ENCODE measurements at regions not wholly inside any gene's neighbourhood (a gene's known extent, or its start where the extent isn't known, plus 50 kb on each side); places are given as distances from the start of the nearest gene placed in this dataset.

- DNase-seq (ENCODE audit: low read depth in 3 of 3, low spot score in 1 of 3): no peak
These were observed 447.3 kb upstream of the GJE1 start for GRCh38 chr6:141685416-141685815.

- no peak for DNase-seq (ENCODE audit: low read depth in 3 of 3, low spot score in 1 of 3)
These were observed 450.3 kb upstream of the GJE1 start for GRCh38 chr6:141682391-141682790.

- DNase-seq (ENCODE audit: low read depth in 3 of 3, low spot score in 1 of 3): no peak
These were observed 455.0 kb upstream of the GJE1 start for GRCh38 chr6:141677598-141678211.

GRCh38 chr6:141675957-141676356, 456.8 kb upstream of the GJE1 start:
- DNase-seq (ENCODE audit: low read depth in 3 of 3, low spot score in 1 of 3): no peak

GRCh38 chr6:141669141-141669540, 463.6 kb upstream of the GJE1 start:
- no peak for DNase-seq (ENCODE audit: low read depth in 3 of 3, low spot score in 1 of 3)

GRCh38 chr6:141667580-141668309, 465.0 kb upstream of the GJE1 start:
- no peak for DNase-seq (ENCODE audit: low read depth in 3 of 3, low spot score in 1 of 3)

GRCh38 chr6:141666187-141666586, 466.5 kb upstream of the GJE1 start:
- DNase-seq (ENCODE audit: low read depth in 3 of 3, low spot score in 1 of 3): no peak

- no peak for DNase-seq (ENCODE audit: low read depth in 3 of 3, low spot score in 1 of 3)
These were observed 468.0 kb upstream of the GJE1 start for GRCh38 chr6:141664744-141665143.

- no peak for DNase-seq (ENCODE audit: low read depth in 3 of 3, low spot score in 1 of 3)
These were observed 473.1 kb upstream of the GJE1 start for GRCh38 chr6:141659582-141659981.

- DNase-seq (ENCODE audit: low read depth in 3 of 3, low spot score in 1 of 3): no peak
These were observed 474.0 kb upstream of the GJE1 start for GRCh38 chr6:141658696-141659095.

GRCh38 chr6:141657812-141658211, 474.9 kb upstream of the GJE1 start:
- no peak for DNase-seq (ENCODE audit: low read depth in 3 of 3, low spot score in 1 of 3)

- DNase-seq (ENCODE audit: low read depth in 3 of 3, low spot score in 1 of 3): no peak
These were observed 479.1 kb upstream of the GJE1 start for GRCh38 chr6:141653590-141653989.

- DNase-seq (ENCODE audit: low read depth in 3 of 3, low spot score in 1 of 3): no peak
These were observed 490.8 kb upstream of the GJE1 start for GRCh38 chr6:141641951-141642350.

- no peak for DNase-seq (ENCODE audit: low read depth in 3 of 3, low spot score in 1 of 3)
These were observed 491.3 kb upstream of the GJE1 start for GRCh38 chr6:141641406-141641805.

GRCh38 chr6:141635621-141636020, 497.1 kb upstream of the GJE1 start:
- DNase-seq (ENCODE audit: low read depth in 3 of 3, low spot score in 1 of 3): no peak

GRCh38 chr6:141634269-141634668, 498.5 kb upstream of the GJE1 start:
- DNase-seq (ENCODE audit: low read depth in 3 of 3, low spot score in 1 of 3): no peak

GRCh38 chr6:141624301-141624700, 508.4 kb upstream of the GJE1 start:
- no peak for DNase-seq (ENCODE audit: low read depth in 3 of 3, low spot score in 1 of 3)

GRCh38 chr6:141618180-141618581, 514.5 kb upstream of the GJE1 start:
- DNase-seq (ENCODE audit: low read depth in 3 of 3, low spot score in 1 of 3): no peak

GRCh38 chr6:141610741-141611140, 522.0 kb upstream of the GJE1 start:
- no peak for DNase-seq (ENCODE audit: low read depth in 3 of 3, low spot score in 1 of 3)

- DNase-seq (ENCODE audit: low read depth in 3 of 3, low spot score in 1 of 3): no peak
These were observed 524.8 kb upstream of the GJE1 start for GRCh38 chr6:141607956-141608355.

- no peak for DNase-seq (ENCODE audit: low read depth in 3 of 3, low spot score in 1 of 3)
These were observed 534.2 kb upstream of the GJE1 start for GRCh38 chr6:141598487-141598886.

- DNase-seq (ENCODE audit: low read depth in 3 of 3, low spot score in 1 of 3): no peak
These were observed 537.9 kb upstream of the GJE1 start for GRCh38 chr6:141594874-141595273.

GRCh38 chr6:141593311-141593710, 539.4 kb upstream of the GJE1 start:
- no peak for DNase-seq (ENCODE audit: low read depth in 3 of 3, low spot score in 1 of 3)
